HUES48 (cell line): ENCODE measurements at regions not wholly inside any gene's neighbourhood (a gene's known extent, or its start where the extent isn't known, plus 50 kb on each side); places are given as distances from the start of the nearest gene placed in this dataset.

Source experiments
- H3K27ac ChIP-seq: one replicate; pipeline ENCODE4 v1.7.0; 2013; ENCODE audit warnings: low read depth, low read length, inconsistent platforms
- H3K27me3 ChIP-seq: 2 replicates; pipeline ENCODE4 v1.6.1; 2013; ENCODE audit warnings: mild to moderate bottlenecking, low read length; ENCODE audit not compliant: control insufficient read depth, insufficient read depth
- H3K36me3 ChIP-seq: 2 replicates; pipeline ENCODE4 v1.6.1; 2013; ENCODE audit warnings: low read length; ENCODE audit not compliant: control insufficient read depth, insufficient read depth
- H3K4me1 ChIP-seq: 2 replicates; pipeline ENCODE4 v1.6.1; 2013; ENCODE audit warnings: mild to moderate bottlenecking, low read length; ENCODE audit not compliant: control insufficient read depth, insufficient read depth
- H3K4me3 ChIP-seq: 2 replicates; pipeline ENCODE4 v1.5.1; 2013; ENCODE audit warnings: mild to moderate bottlenecking, low read depth, low read length
- H3K9ac ChIP-seq: 2 replicates; pipeline ENCODE4 v1.6.1; 2013; ENCODE audit warnings: mild to moderate bottlenecking, low read depth, low read length, moderate library complexity
- H3K9me3 ChIP-seq: 2 replicates; pipeline ENCODE4 v1.6.1; 2013; ENCODE audit warnings: low read length; ENCODE audit not compliant: control insufficient read depth, insufficient read depth

DNA sequence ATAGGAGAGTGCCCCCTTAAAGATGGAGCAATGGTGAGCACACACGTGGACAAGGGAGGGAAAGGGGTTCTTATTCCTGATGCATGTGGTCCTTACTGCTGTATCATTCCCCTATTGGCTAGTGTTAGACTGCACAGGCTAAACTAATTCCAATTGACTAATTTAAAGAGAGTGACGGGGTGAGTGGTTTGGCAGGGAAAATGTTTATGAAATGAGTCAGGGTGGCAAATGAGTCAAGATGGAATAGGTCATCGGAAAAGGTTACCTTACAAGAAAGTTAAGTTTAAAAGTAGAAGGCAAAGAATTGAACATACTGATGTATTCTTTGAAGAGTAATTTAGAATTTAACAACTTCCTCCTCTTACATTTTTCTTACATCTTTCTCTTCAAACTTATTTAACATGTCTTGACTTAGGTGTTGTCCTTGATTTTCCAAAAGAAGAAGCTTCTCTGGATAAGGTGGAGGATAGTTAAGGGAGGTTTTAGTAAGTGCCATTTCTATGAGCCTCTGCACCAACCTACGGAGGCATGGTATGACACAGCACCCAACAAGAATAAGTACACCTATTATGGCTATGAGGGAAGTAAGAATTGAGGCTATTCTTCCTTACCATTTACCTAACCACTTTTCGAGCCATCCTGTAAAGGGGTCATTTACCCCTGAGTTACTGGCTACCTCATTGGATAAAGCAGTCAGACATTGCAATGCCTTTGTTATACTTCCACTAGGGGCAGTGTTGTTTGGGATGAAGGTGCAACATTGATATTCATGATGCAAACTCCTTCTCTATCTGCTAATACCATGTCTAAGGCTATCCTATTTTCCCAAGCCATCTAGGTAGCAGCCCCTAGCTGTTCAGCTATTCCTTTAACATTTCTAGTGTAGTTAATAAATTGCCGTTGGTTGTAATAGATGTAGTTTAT lies 1345.8 kb upstream of the LRRTM1 start:
- peaks cover 24% of the 10 kb centered on the region for H3K4me1 ChIP-seq
- H3K27me3 ChIP-seq = no peaks in the 10 kb centered on the region
- no peak overlapping the region for H3K27ac ChIP-seq
- H3K9me3 ChIP-seq = no peaks in the 10 kb centered on the region
- H3K36me3 ChIP-seq = no peaks in the 10 kb centered on the region
- H3K9ac ChIP-seq = no peak overlapping the region
- H3K4me3 ChIP-seq = no peak overlapping the region

DNA sequence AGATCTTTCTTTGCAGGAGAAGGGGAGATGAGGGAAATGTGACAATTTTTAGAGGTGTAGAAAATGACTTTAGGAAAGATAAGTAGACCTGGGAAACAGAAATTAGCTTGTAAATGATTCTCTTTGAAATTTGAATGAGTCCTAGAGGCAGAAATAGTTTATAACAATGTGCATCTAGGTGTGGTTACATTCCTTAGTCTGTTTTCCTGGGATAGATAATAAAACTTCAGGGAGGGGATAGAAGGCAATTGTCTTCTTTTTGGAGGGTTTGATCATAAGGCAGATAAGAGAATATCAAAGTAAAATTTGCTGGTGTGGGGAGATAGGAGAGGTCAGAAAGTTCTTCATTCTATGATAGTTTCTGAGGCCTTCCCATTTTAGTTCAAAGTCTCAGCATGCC lies 1344.3 kb upstream of the LRRTM1 start:
- no peaks in the 10 kb centered on the region for H3K27me3 ChIP-seq
- H3K9ac ChIP-seq = no peak overlapping the region
- no peak overlapping the region for H3K27ac ChIP-seq
- H3K4me3 ChIP-seq = no peak overlapping the region; the same call in 1 of the 2 replicates
- H3K36me3 ChIP-seq = no peaks in the 10 kb centered on the region
- H3K4me1 ChIP-seq = peaks cover 24% of the 10 kb centered on the region
- no peaks in the 10 kb centered on the region for H3K9me3 ChIP-seq

DNA sequence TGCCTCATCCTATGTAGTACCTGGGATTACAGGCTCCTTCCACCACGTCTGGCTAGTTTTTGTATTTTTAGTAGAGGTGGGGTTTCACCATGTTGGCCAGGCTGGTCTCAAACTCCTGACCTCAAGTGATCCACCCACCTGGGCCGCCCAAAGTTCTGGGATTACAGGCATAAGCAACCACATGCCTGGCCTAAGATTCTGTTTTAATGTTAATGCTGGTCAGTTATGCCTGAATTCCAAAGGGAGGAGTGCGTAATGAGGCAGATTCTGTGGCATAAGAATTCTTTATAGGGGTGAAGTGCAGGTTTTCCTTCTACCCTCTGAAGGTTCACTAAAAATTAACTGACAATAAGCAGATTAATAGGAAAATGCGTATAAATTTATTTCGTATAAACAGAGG lies 1343.8 kb upstream of the LRRTM1 start:
- H3K4me3 ChIP-seq = no peak overlapping the region; the same call in 1 of the 2 replicates
- no peak overlapping the region for H3K27ac ChIP-seq
- H3K9me3 ChIP-seq = no peaks in the 10 kb centered on the region
- no peaks in the 10 kb centered on the region for H3K27me3 ChIP-seq
- H3K4me1 ChIP-seq = peaks cover 24% of the 10 kb centered on the region
- no peak overlapping the region for H3K9ac ChIP-seq
- H3K36me3 ChIP-seq = no peaks in the 10 kb centered on the region

DNA sequence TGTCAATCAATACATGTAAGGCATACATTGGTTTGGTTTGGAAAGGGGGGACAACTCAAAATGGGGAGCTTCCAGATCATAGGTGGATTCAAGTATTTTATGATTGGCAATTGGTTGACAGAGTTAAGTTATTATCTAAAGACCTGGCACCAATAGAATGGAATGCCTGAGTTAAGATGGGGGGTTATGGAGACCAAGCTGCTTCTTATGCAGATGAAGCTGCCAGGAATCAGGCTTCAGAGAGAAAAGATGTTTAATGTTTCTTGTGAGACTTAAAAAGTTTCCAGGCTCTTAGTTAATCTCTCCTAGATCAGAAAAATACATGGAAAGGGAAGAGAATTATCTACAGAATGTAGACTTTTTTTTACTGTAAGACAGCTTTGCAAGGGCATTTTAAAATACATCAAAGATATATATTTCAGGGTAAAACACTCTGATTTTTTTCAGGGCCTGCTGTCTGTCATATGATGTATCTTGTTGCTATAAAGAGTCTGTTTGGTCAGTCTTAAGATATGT lies 1343.2 kb upstream of the LRRTM1 start:
- peaks cover 24% of the 10 kb centered on the region for H3K4me1 ChIP-seq
- no peaks in the 10 kb centered on the region for H3K9me3 ChIP-seq
- H3K27ac ChIP-seq = no peak overlapping the region
- no peak overlapping the region; the same call in 1 of the 2 replicates for H3K9ac ChIP-seq
- H3K36me3 ChIP-seq = no peaks in the 10 kb centered on the region
- H3K27me3 ChIP-seq = no peaks in the 10 kb centered on the region
- H3K4me3 ChIP-seq = peak overlapping the region; percentile 34; the same call in 1 of the 2 replicates

DNA sequence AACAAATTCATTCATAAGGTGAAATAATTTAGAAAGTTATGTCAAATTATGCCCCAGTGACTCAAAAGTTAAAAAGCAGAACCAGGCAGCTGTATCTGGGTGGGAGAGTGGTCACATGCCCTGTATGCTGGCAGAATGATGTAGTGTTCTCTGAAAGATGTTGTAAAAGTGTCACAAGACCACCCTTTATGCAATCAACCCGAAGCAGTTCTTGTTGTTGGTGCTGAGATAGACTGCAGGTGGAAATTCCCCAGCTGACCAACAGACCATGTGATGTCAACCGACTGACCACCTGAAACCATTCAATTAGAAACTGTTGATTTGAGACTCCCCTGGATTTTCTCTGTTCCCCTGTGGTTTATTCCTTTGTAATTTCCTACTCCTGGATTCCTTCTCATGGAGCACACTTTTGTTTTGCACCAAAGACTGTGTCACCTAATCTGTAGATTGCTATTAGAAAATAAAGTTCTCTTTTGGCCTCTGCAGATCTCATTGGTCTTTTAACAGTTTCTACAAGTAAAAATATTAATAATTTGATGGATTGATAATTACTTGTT lies 1341.3 kb upstream of the LRRTM1 start:
- no peak overlapping the region for H3K4me3 ChIP-seq
- no peaks in the 10 kb centered on the region for H3K36me3 ChIP-seq
- H3K27me3 ChIP-seq = no peaks in the 10 kb centered on the region
- H3K9ac ChIP-seq = no peak overlapping the region
- no peak overlapping the region for H3K27ac ChIP-seq
- H3K4me1 ChIP-seq = peaks cover 24% of the 10 kb centered on the region
- no peaks in the 10 kb centered on the region for H3K9me3 ChIP-seq

DNA sequence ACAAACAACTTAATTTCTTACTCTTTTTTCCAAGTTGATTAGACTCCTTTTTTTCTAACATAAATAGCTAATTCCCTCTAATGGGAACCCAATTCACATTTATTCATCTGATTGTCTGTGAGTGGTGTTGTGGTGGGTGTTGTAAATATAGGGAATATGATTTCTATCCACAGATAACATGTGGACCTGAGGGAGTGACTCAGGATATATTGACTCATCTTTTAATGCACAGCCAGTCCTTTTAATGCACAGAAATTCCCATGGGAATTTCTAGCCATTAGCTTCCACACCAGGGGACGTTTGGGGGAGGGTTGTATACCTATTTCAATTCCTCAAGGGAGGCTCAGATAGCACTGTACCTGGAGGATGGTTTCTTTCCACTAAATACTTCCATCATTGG lies 1339.6 kb upstream of the LRRTM1 start:
- Histone ChIP-seq H3K9ac (no peak overlapping the region), H3K9me3 (no peaks in the 10 kb centered on the region), H3K4me3 (no peak overlapping the region), H3K36me3 (no peaks in the 10 kb centered on the region), H3K27me3 (no peaks in the 10 kb centered on the region), H3K4me1 (peaks cover 24% of the 10 kb centered on the region), H3K27ac (no peak overlapping the region)

DNA sequence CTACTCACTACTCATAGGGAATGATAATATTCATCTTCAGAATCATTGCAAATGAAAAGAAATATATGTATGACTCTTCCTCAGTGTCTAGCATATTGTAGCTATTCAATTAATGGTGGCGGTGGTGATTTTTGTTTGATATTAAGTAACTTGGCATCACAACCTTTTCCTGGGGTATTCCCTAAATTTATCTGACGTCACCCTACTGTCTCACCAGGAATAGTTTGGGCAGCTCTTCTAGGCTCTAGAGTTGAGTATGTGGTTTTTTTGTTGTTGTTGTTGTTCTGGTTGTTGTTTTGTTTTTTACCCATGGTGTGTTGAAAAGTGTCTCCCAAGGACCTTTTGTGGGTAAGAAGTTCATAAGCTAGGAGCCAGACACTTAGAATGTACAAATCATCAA lies 1320.3 kb upstream of the LRRTM1 start:
- H3K9ac ChIP-seq = no peak overlapping the region
- H3K36me3 ChIP-seq = no peaks in the 10 kb centered on the region
- no peaks in the 10 kb centered on the region for H3K4me1 ChIP-seq
- no peaks in the 10 kb centered on the region for H3K9me3 ChIP-seq
- H3K4me3 ChIP-seq = no peak overlapping the region
- H3K27ac ChIP-seq = no peak overlapping the region
- H3K27me3 ChIP-seq = no peaks in the 10 kb centered on the region

DNA sequence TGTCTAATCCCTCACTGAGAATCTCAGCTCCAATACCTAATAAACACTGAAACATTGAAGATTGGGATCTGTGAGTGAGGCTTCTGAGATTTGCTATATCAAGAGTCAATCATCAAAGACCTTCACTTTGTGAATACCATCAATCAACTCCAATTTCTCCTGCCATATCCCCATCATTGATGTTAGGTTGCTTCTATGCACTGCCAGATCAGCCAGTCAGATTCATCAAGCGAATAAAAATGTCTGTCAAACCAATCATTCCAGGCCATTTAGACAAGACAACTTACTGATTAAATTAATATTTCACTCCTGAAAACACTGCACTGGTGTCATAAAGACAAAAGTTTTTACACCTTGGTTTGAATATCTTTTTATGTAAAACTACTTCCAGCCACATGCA lies 1295.5 kb upstream of the LRRTM1 start:
- Histone ChIP-seq H3K4me3 (no peak overlapping the region), H3K27me3 (no peaks in the 10 kb centered on the region), H3K9ac (no peak overlapping the region), H3K9me3 (no peaks in the 10 kb centered on the region), H3K27ac (no peak overlapping the region), H3K4me1 (no peaks in the 10 kb centered on the region), H3K36me3 (no peaks in the 10 kb centered on the region)

DNA sequence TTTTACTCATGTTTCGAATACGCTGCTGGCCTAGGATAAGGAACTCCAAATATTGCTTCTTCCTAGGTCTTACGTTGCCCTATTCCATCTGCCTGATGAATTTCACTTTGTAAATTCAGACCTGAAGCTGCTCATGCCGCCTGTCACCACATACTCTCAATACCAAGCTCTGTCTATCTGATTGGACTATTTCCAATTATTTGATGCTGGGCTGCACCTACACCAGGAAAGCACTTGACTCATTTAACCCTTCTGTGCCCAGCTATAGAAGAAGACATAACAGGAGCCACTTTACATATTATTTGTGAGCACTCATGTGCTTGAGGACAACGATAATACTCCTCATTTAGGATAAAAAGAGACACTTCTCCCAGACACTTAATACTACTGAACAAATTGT lies 1293.9 kb upstream of the LRRTM1 start:
- Histone ChIP-seq H3K9ac (no peak overlapping the region), H3K27me3 (no peaks in the 10 kb centered on the region), H3K27ac (no peak overlapping the region), H3K9me3 (no peaks in the 10 kb centered on the region), H3K4me3 (no peak overlapping the region), H3K4me1 (no peaks in the 10 kb centered on the region), H3K36me3 (no peaks in the 10 kb centered on the region)

DNA sequence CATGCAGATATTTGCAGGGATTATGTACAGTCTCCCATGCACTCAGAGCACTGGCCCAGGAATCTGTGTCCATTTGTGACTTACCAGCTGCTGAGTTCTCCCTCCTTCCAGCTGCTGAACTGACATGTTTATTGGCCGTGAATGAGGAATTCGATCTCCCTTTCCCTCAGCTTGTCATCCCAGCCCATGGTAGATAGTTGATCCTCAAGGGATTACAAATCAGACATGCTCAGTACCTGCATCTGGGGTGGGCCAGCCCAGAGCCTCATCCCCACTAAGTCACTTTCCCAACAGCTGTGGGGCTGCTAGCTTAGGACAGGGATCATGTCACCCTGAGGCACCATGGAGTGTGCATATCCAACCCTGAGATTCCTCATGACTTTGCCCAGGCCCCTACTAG lies 1284.9 kb upstream of the LRRTM1 start:
- H3K9ac ChIP-seq = no peak overlapping the region
- no peaks in the 10 kb centered on the region for H3K9me3 ChIP-seq
- H3K27me3 ChIP-seq = no peaks in the 10 kb centered on the region
- H3K27ac ChIP-seq = no peak overlapping the region
- no peak overlapping the region for H3K4me3 ChIP-seq
- no peaks in the 10 kb centered on the region for H3K4me1 ChIP-seq
- H3K36me3 ChIP-seq = no peaks in the 10 kb centered on the region
